GM23248 (cell line): ENCODE measurements at regions not wholly inside any gene's neighbourhood (a gene's known extent, or its start where the extent isn't known, plus 50 kb on each side); places are given as distances from the start of the nearest gene placed in this dataset.

ENCODE experiments used
- EZH2 ChIP-seq: fragments of 200-600 bp; sonication (generic); IDR thresholded peaks from 2 replicates; pipeline ENCODE4 v1.6.1; 2018; ENCODE audit warnings: antibody characterized with exemption, mild to moderate bottlenecking; ENCODE audit not compliant: insufficient read depth, poor library complexity, severe bottlenecking
- EZH2phosphoT487 ChIP-seq: fragments of 200-600 bp; sonication (generic); IDR thresholded peaks from 2 replicates; pipeline ENCODE4 v1.6.1; 2018; ENCODE audit warnings: antibody characterized with exemption, moderate library complexity, mild to moderate bottlenecking, low read depth; ENCODE audit not compliant: insufficient read depth

- no peak for TF ChIP-seq EZH2phosphoT487
- TF ChIP-seq EZH2: no peak
Measured at GRCh38 chr2:208970070-208970469, 453.8 kb upstream of the MAP2 start.
